ENCODE measurements at regions not wholly inside any gene's neighbourhood (a gene's known extent, or its start where the extent isn't known, plus 50 kb on each side); places are given as distances from the start of the nearest gene placed in this dataset.

- TF ChIP-seq CTCF (IDR thresholded peaks at IDR 0.05; ENCODE audit: borderline replicate concordance, insufficient read depth, low read depth, low read length) = no peak
- H3K4me3 ChIP-seq (ENCODE audit: low read depth, low read length) = no peak overlapping the region
These were observed 134.9 kb upstream of the IQSEC1 start for GRCh38 chr3:13207975-13208705.

GRCh38 chr3:13207578-13207922, 134.3 kb upstream of the IQSEC1 start:
- no peak for TF ChIP-seq CTCF (IDR thresholded peaks at IDR 0.05; ENCODE audit: borderline replicate concordance, insufficient read depth, low read depth, low read length)
- H3K4me3 ChIP-seq (ENCODE audit: low read depth, low read length) = no peak overlapping the region

GRCh38 chr3:13206799-13207577, 133.8 kb upstream of the IQSEC1 start:
- no peak overlapping the region for H3K4me3 ChIP-seq (ENCODE audit: low read depth, low read length)
- no peak for TF ChIP-seq CTCF (IDR thresholded peaks at IDR 0.05; ENCODE audit: borderline replicate concordance, insufficient read depth, low read depth, low read length)

- no peak overlapping the region for H3K4me3 ChIP-seq (ENCODE audit: low read depth, low read length)
- no peak for TF ChIP-seq CTCF (IDR thresholded peaks at IDR 0.05; ENCODE audit: borderline replicate concordance, insufficient read depth, low read depth, low read length)
These were observed 132.4 kb upstream of the IQSEC1 start for GRCh38 chr3:13205567-13206143.

GRCh38 chr3:13204177-13204581, 130.9 kb upstream of the IQSEC1 start:
- no peak for TF ChIP-seq CTCF (IDR thresholded peaks at IDR 0.05; ENCODE audit: borderline replicate concordance, insufficient read depth, low read depth, low read length)

GRCh38 chr3:13203398-13204176, 130.4 kb upstream of the IQSEC1 start:
- no peak overlapping the region for H3K4me3 ChIP-seq (ENCODE audit: low read depth, low read length)
- no peak for TF ChIP-seq CTCF (IDR thresholded peaks at IDR 0.05; ENCODE audit: borderline replicate concordance, insufficient read depth, low read depth, low read length)

More at GRCh38 chr3:13204177-13204581, 130.9 kb upstream of the IQSEC1 start:
- no peak overlapping the region for H3K4me3 ChIP-seq (ENCODE audit: low read depth, low read length)
